GM21825 (cell line): ENCODE measurements at regions not wholly inside any gene's neighbourhood (a gene's known extent, or its start where the extent isn't known, plus 50 kb on each side); places are given as distances from the start of the nearest gene placed in this dataset.

Experiments used
- ATAC-seq: cut with Tn5 transposase; IDR thresholded peaks from one replicate; pipeline ENCODE4 v1.9.1; 2021; ENCODE audit warnings: mild to moderate bottlenecking, moderate library complexity; ENCODE audit not compliant: unreplicated experiment

DNA sequence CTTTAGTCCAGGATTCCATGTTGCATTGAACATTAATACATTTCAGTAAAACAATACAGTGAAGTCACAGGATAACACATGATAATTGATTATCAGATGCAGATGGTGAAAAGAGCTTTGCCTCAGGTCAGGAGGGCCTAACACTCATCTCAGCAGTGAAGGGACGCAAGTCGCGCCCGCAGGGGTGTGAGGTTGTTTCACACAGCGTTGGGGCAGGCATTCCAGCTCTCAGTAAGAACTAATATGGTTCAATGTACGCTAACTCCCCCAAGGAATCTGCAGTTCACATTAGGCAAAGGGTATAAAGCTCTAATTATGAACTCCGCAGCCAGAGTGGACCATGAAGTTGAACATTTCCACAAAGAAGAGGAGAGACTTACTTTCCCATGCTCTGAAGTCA lies 53.1 kb upstream of the ATL2 start:
- ATAC-seq, result no peak

- ATAC-seq, result no peak
These were observed 50.9 kb upstream of the ATL2 start for GRCh38 chr2:38427936-38428335.

DNA sequence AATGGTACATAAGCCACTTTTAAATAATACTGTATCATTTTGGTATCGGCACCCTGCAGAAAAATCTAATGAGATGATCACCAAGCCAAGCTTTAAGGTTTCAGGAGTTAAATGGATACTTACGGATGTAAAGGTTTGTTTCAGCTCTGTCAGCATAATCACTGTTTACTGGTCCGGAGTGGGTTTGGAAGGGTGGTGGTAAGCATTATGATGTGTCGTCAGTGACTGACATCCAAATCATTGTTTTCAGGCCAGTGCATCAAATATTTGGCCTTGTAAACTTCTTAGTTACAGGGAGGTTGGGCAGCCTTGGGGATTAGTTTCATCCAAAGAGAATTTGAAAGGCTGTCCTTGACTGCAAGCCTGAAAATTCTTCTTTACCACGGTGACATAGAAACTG lies 50.0 kb upstream of the ATL2 start:
- no peak for ATAC-seq
